GM21576 (cell line): ENCODE measurements at regions not wholly inside any gene's neighbourhood (a gene's known extent, or its start where the extent isn't known, plus 50 kb on each side); places are given as distances from the start of the nearest gene placed in this dataset.
A peak's percentile ranks its signal among the peaks of the same experiment; 100 is the strongest.

Source experiments
- ATAC-seq: cut with Tn5 transposase; IDR thresholded peaks from one replicate; pipeline ENCODE4 v1.9.1; 2021; ENCODE audit warnings: mild to moderate bottlenecking, moderate library complexity; ENCODE audit not compliant: unreplicated experiment

GRCh38 chr10:83960125-83960524, 179.2 kb upstream of the GHITM start:
- ATAC-seq, result no peak

GRCh38 chr10:83961620-83962019, 177.7 kb upstream of the GHITM start:
- ATAC-seq, result no peak

- ATAC-seq, result no peak
Observed at GRCh38 chr10:83963446-83963845, 175.9 kb upstream of the GHITM start.

DNA sequence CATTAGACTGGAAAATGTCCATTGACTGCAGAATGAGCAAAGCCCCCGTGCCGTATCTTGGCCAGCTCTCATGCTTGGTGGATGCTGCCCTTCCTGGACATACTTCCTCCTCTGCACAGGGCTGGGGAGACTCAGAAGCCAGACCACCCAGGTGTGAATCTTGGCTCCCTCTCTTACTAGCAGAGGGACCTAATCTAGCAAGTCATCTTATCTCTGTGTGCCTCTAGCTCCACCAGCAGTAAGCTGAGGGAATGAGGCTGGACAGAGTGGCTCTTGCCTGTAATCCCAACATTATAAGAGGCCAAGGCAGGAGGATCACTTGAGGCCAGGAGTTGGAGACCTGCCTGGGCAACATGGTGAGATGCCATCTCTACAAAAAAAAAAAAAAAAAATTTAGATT, 173.8 kb upstream of the GHITM start:
- ATAC-seq, result no peak

DNA sequence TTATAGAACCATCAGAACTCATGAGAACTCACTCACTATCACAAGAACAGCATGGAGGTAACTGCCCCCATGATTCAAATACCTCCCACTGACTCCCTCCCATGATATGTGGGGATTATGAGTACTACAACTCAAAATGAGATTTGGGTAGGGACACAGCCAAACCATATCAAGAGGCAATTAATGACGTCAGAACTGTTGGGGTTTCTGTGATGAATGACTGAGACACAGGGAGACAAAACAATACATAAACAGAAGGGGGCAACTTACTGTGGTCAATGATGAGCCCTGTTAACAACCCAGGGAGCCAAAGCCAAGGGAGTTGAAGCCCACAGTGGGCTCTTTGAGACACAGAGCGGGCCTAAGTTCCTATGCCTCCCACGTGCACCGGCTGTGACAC, 171.3 kb upstream of the GHITM start:
- ATAC-seq, result no peak

DNA sequence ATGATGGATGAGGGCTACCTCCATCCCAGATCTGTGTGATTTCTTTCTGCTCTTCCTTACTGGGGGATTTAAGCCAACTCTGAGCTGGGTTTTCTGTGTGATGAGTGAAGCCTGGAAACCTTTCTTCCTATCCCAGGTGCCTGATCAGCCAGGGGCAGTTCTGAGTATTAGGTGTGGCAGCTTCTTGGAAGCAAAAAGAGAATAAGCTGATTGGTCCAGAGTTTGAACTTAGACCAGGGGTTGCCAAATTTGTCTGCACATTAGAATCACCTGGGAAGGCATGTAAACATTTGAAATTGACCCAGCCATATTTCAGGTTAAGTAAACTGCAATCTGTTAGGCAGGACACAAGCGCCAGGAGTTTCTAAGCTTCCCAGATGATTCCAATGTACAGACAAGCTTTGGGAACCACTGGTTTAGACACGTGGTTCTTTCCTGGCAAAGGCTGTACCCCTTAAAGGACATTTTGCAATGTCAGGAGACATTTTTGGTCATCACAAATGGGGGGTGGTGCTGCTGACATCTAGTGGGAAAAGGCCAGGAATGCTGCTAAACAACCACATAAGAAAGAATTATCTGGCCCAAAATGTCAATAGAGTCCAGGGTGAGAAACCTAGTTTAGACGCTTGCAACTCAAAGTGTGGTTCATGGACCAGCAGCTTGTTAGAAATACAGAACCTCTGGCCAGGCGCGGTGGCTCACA, 160.5 kb upstream of the GHITM start:
- ATAC-seq, result no peak

DNA sequence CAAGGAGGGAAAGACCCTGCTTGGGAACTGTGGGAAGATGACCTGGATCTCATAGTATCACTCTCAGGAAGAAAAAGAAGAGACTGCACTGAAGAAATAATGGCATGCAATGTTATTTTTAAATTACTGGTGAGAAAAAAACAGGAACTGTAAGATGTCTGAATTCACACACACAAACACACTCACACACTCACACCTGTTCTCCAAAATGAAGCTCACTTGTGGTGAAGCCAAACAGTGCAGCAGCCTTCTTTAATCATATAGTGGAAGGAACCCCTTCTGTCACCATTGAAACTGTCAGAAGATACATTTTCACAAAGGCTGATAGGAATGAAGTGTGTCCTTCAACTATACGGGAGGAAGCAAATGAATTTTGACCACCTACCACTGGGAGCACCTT, 156.5 kb upstream of the GHITM start:
- no peak for ATAC-seq

GRCh38 chr10:83983578-83984255, 155.6 kb upstream of the GHITM start:
- ATAC-seq, result no peak

GRCh38 chr10:83984256-83984640, 155.1 kb upstream of the GHITM start:
- no peak for ATAC-seq

DNA sequence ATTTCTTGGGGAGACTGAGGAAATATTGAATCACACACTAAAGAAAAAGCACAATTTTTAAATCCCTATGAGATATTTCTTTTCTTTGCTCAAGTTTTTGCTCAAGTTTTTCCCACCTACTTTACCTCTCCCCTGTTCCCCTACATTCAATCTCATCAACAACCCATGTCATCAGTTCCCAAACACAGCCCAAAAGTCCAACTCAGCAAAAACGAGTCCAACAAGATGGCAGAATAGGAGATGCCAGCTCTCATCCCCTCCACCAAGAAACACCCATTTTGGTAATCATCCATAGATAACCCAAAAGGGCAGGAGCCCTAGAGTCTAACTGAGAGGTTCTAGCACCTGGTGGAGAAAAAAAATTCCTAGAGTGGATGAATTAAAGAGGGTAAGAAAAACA, 152.5 kb upstream of the GHITM start:
- ATAC-seq, result no peak

DNA sequence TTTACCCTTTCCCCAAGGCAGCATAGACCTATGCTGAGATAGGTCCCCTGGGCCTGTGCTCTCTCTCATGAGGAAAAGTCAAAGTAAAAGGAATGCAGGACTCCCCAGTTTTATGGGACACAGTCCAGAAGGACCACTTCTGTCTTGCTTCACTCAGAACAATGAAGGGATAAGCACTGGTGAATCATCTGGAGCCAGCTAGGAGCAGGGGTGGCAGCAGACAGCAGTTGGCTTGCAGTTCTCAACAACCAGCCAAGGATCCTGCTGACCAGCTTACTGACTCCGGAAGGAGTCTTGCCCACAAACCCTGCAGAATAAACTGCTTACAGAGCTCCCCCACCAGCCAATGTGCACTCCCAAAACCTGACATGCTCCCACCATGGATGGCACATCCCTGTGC, 152.1 kb upstream of the GHITM start:
- ATAC-seq, result no peak

- no peak for ATAC-seq
Observed at GRCh38 chr10:83988435-83988834, 150.9 kb upstream of the GHITM start.

- ATAC-seq, result peak; percentile 92
Observed at GRCh38 chr10:83990126-83990525, 149.2 kb upstream of the GHITM start.

- ATAC-seq, result peak; percentile 50
Observed at GRCh38 chr10:83991986-83992753, 147.1 kb upstream of the GHITM start.

DNA sequence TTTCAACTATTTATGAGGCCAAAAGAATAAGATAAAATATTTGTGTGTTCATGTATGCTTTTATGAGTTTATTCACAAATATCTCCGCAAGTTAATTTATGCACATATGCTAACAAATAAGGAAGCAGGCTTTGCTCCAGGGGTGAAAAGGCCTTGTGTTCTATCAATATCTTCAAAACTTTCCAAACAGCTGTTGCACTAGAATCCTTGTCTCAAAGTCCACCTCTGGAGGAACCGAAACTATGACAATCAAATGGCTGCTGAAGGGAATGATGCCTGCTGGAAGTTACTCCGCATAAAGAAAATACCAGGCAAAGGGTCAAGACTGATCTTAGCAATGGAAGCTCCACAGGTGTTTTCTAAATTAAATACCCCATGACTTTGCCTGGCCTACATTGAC, 145.0 kb upstream of the GHITM start:
- ATAC-seq, result no peak

GRCh38 chr10:83995738-83996331, 143.5 kb upstream of the GHITM start:
- no peak for ATAC-seq

GRCh38 chr10:84004221-84004620, 135.1 kb upstream of the GHITM start:
- no peak for ATAC-seq

DNA sequence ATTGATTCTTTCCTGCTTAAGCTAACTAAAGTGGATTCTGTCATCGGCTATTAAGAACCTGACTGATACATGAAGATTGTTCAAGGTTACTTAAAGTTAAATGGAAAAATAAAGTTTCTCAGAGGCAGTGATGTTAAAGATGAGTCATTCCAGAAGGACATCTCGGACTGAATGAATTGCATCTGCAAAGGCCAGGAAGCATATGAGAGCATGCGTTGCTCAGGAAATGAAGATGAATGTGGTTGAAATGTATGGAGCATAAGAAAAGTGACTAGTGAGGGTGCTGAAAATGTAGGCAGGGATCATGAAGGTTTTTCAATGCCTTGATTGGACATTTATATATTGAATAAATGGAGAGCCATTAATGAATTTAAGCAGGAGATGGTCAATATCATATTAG, 133.9 kb upstream of the GHITM start:
- ATAC-seq, result no peak

DNA sequence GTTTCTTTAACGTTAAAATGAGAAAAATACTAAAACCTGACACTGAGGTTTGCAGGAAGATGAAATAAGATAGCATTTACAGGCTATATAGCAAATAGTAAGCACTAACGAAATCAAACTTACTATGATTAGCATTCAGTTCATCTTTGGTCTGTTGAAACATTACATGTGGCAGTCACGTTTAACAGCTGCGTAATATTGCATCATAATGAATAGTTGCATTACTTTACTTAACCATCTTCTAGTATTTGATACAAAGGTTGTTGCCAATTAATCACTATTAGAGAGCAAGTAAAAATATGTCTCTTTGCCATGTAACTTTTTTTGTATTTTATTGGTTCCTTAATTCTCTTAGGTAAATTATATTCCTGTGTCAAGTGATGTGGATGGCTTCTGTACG, 131.8 kb upstream of the GHITM start:
- ATAC-seq, result no peak

DNA sequence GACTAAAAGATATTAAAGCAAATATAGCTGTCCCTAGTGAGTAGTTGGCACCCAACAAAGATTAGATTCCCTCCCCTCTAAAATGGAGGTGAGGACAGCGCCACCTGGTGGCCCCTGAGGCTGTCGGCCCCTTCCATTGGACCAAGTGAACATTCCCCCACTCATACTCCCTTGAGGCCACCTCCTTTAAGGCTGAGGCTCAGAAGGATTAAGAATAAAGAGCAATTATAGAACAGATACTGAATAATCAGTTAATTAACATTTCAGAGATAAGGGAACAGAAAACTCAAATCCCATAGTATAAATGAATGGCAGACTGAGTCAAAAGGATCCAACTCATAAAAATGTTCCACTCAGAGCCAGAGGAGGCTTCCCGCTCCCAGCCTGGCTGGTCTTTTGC, 130.4 kb upstream of the GHITM start:
- ATAC-seq, result peak; percentile 44

- ATAC-seq, result no peak
Observed at GRCh38 chr10:84012431-84012830, 126.9 kb upstream of the GHITM start.
